Muscle layer of duodenum (tissue), 2 donors: ENCODE measurements at regions not wholly inside any gene's neighbourhood (a gene's known extent, or its start where the extent isn't known, plus 50 kb on each side); places are given as distances from the start of the nearest gene placed in this dataset.

Source experiments
- H3K27ac ChIP-seq: one replicate; pipeline ENCODE4 v1.7.0; 2013; ENCODE audit warnings: mild to moderate bottlenecking, low read length
- H3K27me3 ChIP-seq: one replicate; pipeline ENCODE4 v1.7.0; 2013; ENCODE audit warnings: low read depth, mild to moderate bottlenecking, control low read depth, low read length
- H3K36me3 ChIP-seq, 2 donors: one replicate each; pipeline ENCODE4 v1.7.0; 2013; ENCODE audit warnings: low read length in 2 of 2, control low read depth in 1 of 2, mild to moderate bottlenecking in 1 of 2; ENCODE audit not compliant: insufficient read depth in 2 of 2, control insufficient read depth in 1 of 2
- H3K4me1 ChIP-seq, 2 donors: one replicate each; pipeline ENCODE4 v1.7.0; 2013; ENCODE audit warnings: low read length in 2 of 2, mild to moderate bottlenecking in 2 of 2, control low read depth in 1 of 2, moderate library complexity in 1 of 2; ENCODE audit not compliant: insufficient read depth in 2 of 2, control insufficient read depth in 1 of 2
- H3K4me3 ChIP-seq, 2 donors: one replicate each; pipeline ENCODE4 v1.7.0; 2013; ENCODE audit warnings: low read length in 2 of 2, low read depth in 1 of 2, mild to moderate bottlenecking in 1 of 2
- H3K9me3 ChIP-seq, 2 donors: one replicate each; pipeline ENCODE4 v1.7.0; 2013; ENCODE audit warnings: low read length in 2 of 2, control low read depth in 1 of 2, mild to moderate bottlenecking in 1 of 2; ENCODE audit not compliant: control insufficient read depth in 1 of 2
- donor health status: healthy.

DNA sequence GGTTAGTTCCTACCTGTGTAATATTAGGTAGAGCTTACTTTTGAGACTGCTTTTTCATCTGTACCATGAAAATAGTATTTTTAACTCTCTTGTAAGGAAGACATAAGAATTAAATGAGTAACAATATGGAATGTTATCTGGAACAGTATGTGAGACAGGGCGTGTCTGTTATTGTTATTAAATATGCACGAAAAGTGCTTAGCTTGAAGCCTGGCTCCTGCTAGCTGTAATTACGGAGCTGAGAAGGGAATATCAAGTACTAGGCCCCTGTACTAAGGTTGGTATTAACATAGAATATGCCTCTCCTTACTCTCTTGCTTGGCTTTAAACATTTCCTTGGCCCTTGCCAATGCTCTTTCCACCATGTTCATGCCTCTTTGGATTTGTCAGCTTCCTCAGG, 194.0 kb downstream of the FAM76B start:
- Histone ChIP-seq H3K4me3 (no peak overlapping the region), H3K36me3 (no peaks in the 10 kb centered on the region), H3K27me3 (no peaks in the 10 kb centered on the region), H3K9me3 (no peaks in the 10 kb centered on the region), H3K4me1 (no peaks in the 10 kb centered on the region), H3K27ac (no peak overlapping the region)

DNA sequence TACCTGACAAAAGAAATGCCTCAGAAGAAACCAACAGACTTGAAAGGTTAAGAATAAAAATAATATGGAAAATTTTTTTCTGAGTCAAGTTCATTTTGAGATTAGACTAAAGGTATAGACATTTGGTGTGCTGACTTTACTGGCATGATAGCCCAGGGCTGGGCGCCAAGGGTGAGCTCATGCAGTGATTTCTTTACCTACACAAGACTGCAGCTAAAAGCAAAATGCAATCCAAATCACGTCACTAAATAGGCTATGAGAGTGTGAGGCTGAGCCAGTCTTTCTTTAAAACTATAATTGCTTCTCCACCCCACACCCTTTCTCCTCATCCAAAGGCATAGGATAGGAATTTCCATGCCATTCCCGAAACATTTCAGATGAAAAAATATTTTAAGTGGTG, 196.5 kb downstream of the FAM76B start:
- H3K27me3 ChIP-seq: no peaks in the 10 kb centered on the region
- H3K4me1 ChIP-seq: no peaks in the 10 kb centered on the region
- no peak overlapping the region for H3K4me3 ChIP-seq
- H3K9me3 ChIP-seq: no peaks in the 10 kb centered on the region
- H3K27ac ChIP-seq: no peak overlapping the region
- no peaks in the 10 kb centered on the region for H3K36me3 ChIP-seq

DNA sequence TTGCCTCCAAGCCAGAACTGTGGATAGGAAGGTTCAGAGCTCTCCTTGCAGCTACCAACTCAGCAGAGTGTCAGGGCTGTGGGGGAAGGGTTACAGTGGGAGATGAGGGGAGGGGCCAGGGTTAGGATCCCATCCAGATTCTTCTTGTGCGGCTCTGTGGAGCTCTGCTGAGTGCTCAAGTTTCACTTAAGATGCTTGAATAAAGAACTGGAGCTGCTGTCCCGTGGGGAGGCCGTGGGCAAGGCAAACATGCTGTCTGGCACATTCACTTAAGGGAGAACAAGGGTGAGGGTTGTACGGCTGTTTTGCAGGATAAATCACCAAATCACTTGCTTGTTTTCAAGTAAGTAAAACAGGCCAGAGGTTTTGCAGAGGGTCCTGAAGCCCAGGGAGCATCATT, 197.1 kb downstream of the FAM76B start:
- no peaks in the 10 kb centered on the region for H3K36me3 ChIP-seq
- H3K4me1 ChIP-seq: no peaks in the 10 kb centered on the region
- no peak overlapping the region for H3K4me3 ChIP-seq
- no peaks in the 10 kb centered on the region for H3K27me3 ChIP-seq
- no peaks in the 10 kb centered on the region for H3K9me3 ChIP-seq
- H3K27ac ChIP-seq: no peak overlapping the region

GRCh38 chr11:95589893-95590612, 199.5 kb downstream of the FAM76B start:
- Histone ChIP-seq H3K36me3 (no peaks in the 10 kb centered on the region), H3K27me3 (no peaks in the 10 kb centered on the region), H3K4me1 (no peaks in the 10 kb centered on the region), H3K4me3 (no peak overlapping the region), H3K9me3 (no peaks in the 10 kb centered on the region), H3K27ac (no peak overlapping the region)

DNA sequence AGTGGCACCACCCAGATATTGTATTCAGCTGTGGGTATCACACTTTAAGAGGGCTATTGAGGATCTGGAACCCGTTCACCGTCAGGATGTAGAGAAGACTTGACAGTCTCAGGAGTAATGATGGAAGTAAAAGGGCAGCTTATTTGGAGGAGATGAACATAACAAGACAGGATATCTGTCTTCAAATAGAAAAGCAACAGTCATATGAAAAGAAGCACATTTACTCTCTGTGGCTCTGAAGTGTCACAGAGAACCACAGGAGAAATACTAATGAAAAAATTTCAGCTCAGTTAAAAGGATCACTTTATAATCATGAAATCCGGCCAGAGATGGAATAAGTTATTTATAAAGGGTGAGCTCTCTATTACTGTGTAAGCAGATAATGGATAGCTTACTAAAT, 200.8 kb downstream of the FAM76B start:
- no peaks in the 10 kb centered on the region for H3K27me3 ChIP-seq
- no peak overlapping the region for H3K27ac ChIP-seq
- no peaks in the 10 kb centered on the region for H3K36me3 ChIP-seq
- H3K9me3 ChIP-seq: no peaks in the 10 kb centered on the region
- H3K4me1 ChIP-seq: no peaks in the 10 kb centered on the region
- no peak overlapping the region for H3K4me3 ChIP-seq

GRCh38 chr11:95586661-95587060, 202.9 kb downstream of the FAM76B start:
- Histone ChIP-seq H3K4me3 (no peak overlapping the region), H3K4me1 (no peaks in the 10 kb centered on the region), H3K9me3 (no peaks in the 10 kb centered on the region), H3K36me3 (no peaks in the 10 kb centered on the region), H3K27me3 (no peaks in the 10 kb centered on the region), H3K27ac (no peak overlapping the region)

DNA sequence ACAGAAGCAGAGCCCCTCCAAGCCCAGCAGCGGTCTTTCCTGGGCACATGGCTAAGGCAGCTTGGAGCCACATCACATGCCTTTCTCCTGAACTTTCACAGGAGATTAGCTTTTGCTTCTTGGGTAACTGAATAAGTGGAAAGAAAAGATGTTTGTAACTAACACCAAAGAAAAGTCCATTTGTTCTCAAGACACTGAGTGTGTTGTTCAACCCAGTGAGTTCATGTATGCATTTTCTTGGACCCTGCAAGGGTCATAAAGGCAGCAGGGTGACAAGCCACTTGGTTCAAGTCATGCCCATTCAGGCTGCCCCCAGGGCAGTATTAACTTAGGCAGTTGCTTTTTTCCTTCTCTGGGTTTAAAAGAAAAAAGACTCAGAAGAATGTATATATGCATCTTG, 203.4 kb downstream of the FAM76B start:
- Histone ChIP-seq H3K4me3 (no peak overlapping the region), H3K4me1 (no peaks in the 10 kb centered on the region), H3K9me3 (no peaks in the 10 kb centered on the region), H3K27me3 (no peaks in the 10 kb centered on the region), H3K27ac (no peak overlapping the region), H3K36me3 (no peaks in the 10 kb centered on the region)

GRCh38 chr11:95585752-95586077, 203.9 kb downstream of the FAM76B start:
- Histone ChIP-seq H3K27ac (no peak overlapping the region), H3K4me3 (no peak overlapping the region), H3K4me1 (no peaks in the 10 kb centered on the region), H3K36me3 (no peaks in the 10 kb centered on the region), H3K27me3 (no peaks in the 10 kb centered on the region), H3K9me3 (no peaks in the 10 kb centered on the region)

DNA sequence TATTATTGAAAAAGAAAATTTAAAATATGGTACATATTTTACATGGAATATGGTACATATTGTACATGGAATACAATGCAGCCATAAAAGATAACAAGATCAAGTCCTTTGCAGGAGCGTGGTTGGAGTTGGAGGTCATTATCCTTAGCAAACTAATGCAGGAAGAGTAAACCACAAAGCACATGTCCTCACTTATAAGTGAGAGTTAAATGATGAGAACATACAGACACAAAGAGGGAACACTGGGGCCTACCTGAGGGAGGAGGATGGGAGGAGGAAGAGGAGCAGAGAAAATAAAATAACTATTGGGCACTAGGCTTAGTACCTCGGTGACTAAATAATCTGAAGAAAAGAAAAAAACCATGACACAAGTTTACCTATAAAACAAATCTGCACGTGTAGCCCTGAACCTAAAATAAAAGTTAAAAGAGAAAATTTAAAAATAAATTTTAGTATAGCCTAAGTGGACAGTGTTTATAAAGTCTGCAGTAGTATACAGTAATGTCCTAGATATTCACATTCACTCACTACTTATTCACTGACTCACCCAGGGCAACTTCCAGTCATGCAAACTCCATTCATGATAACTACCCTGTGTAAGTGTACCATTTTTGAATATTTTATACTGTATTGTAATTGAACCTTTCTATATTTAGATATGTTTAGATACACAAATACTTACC, 204.4 kb downstream of the FAM76B start:
- H3K4me1 ChIP-seq: no peaks in the 10 kb centered on the region
- H3K27me3 ChIP-seq: no peaks in the 10 kb centered on the region
- H3K36me3 ChIP-seq: no peaks in the 10 kb centered on the region
- no peak overlapping the region for H3K27ac ChIP-seq
- H3K4me3 ChIP-seq: no peak overlapping the region
- H3K9me3 ChIP-seq: no peaks in the 10 kb centered on the region

DNA sequence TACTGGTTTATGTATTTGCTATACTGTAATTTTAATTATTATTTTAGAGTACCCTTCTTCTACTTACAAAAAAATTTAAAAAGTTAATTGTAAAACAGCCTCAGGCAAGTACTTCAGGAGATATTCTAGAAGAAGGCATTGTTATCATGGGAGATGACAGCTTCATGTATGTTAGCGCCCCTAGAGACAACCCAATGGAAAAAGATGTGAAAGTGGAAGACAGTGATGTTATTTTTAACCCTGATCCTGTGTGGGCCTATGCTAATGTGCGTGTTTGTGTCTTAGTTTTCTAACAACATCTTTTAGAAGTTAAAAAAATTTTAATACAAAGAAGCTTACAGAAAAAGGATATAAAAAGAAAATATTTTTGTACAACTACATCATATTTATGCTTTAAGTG, 205.0 kb downstream of the FAM76B start:
- Histone ChIP-seq H3K27ac (no peak overlapping the region), H3K4me3 (no peak overlapping the region), H3K4me1 (no peaks in the 10 kb centered on the region), H3K9me3 (no peaks in the 10 kb centered on the region), H3K27me3 (no peaks in the 10 kb centered on the region), H3K36me3 (no peaks in the 10 kb centered on the region)

DNA sequence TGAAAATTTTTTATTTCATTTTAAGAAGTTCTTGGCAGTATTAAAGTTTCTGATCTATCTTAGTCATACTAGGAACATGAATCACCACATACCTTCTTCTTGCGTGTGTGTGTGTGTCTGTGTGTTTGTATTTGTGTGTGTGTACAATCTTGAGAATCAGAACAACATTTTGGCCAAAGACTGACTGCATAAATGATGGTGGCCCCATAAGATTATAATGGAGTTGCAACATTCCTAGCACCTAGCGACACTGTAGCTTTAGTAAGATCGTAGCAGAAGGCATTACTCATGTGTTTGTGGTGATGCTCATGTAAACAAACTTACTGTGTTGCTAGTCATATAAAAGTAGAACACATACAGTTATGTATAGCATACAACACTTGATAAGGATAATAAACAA, 205.4 kb downstream of the FAM76B start:
- H3K9me3 ChIP-seq: no peaks in the 10 kb centered on the region
- no peaks in the 10 kb centered on the region for H3K4me1 ChIP-seq
- H3K27me3 ChIP-seq: no peaks in the 10 kb centered on the region
- no peak overlapping the region for H3K27ac ChIP-seq
- no peak overlapping the region for H3K4me3 ChIP-seq
- no peaks in the 10 kb centered on the region for H3K36me3 ChIP-seq
